H1 (cell line): ENCODE measurements at regions not wholly inside any gene's neighbourhood (a gene's known extent, or its start where the extent isn't known, plus 50 kb on each side); places are given as distances from the start of the nearest gene placed in this dataset.

Experiments used
- CTCF ChIA-PET: fragments of 300-600 bp; sonication (Branson Sonifier 250); formaldehyde crosslinking; loops from one replicate; lab custom pipeline; 2021; ENCODE audit not compliant: partially characterized antibody; lab: Charles Lee
- POLR2A ChIA-PET: fragments of 300-600 bp; sonication (Branson Sonifier 250); formaldehyde crosslinking; loops from one replicate; lab custom pipeline; 2021; ENCODE audit warnings: inconsistent platforms; ENCODE audit not compliant: partially characterized antibody; lab: Charles Lee
- DNase-seq, 2 experiments: peaks; one replicate each; pipeline versions ENCODE4 v3.0.0 to v3.0.0-alpha.2; 2010 to 2022; ENCODE audit warnings: low spot score in 2 of 2, low read depth in 1 of 2, mixed read lengths in 1 of 2
- FAIRE-seq: peaks from 2 replicates; lab custom pipeline; 2011; peaks lifted over from hg19 to GRCh38; lab: Jason Lieb, UNC
- H2AFZ ChIP-seq: 2 replicates; pipeline ENCODE4 v1.8.1; 2012; ENCODE audit warnings: low read length, inconsistent platforms
- H2AK5ac ChIP-seq: 2 replicates; pipeline ENCODE4 v1.6.1; 2013; ENCODE audit warnings: low read depth, low read length
- H2BK120ac ChIP-seq: replicated peaks from 2 replicates; pipeline ENCODE3; 2013; ENCODE audit warnings: low read depth, low read length, inconsistent platforms
- H2BK12ac ChIP-seq: 2 replicates; pipeline ENCODE4 v1.6.1; 2013; ENCODE audit warnings: low read depth, low read length
- H2BK15ac ChIP-seq: 2 replicates; pipeline ENCODE4 v1.6.1; 2013; ENCODE audit warnings: low read length
- H2BK20ac ChIP-seq: 2 replicates; pipeline ENCODE4 v1.6.1; 2013; ENCODE audit warnings: low read length
- H2BK5ac ChIP-seq: 2 replicates; pipeline ENCODE4 v1.6.1; 2013; ENCODE audit warnings: low read depth, low read length
- H3K14ac ChIP-seq: 2 replicates; pipeline ENCODE4 v1.6.1; 2013; ENCODE audit warnings: inconsistent platforms; ENCODE audit not compliant: insufficient read length
- H3K18ac ChIP-seq: 2 replicates; pipeline ENCODE4 v1.6.1; 2013; ENCODE audit warnings: low read length; ENCODE audit errors: extremely low read depth
- H3K23ac ChIP-seq: 2 replicates; pipeline ENCODE4 v1.6.1; 2013; ENCODE audit warnings: inconsistent platforms; ENCODE audit not compliant: insufficient read length
- H3K23me2 ChIP-seq: 2 replicates; pipeline ENCODE4 v1.6.1; 2013; ENCODE audit warnings: low read depth, low read length
- H3K27ac ChIP-seq: 2 replicates; pipeline ENCODE4 v1.6.1; 2011; ENCODE audit warnings: low read depth, low read length, inconsistent platforms
- H3K27me3 ChIP-seq, 4 experiments: replicated peaks in 1 of 4; 1 replicate in 1 of 4; 2 replicates in 3 of 4; pipeline versions ENCODE4 v1.6.1 to v1.8.1; 2011 to 2013; ENCODE audit warnings: low read length in 3 of 4, mild to moderate bottlenecking in 3 of 4, inconsistent platforms in 2 of 4, mixed read lengths in 2 of 4, moderate library complexity in 1 of 4; ENCODE audit not compliant: control insufficient read depth in 3 of 4, insufficient read depth in 3 of 4; ENCODE audit errors: extremely low read depth in 1 of 4
- H3K36me3 ChIP-seq, 4 experiments: 2 replicates each; pipeline versions ENCODE4 v1.6.1 to v1.8.1; 2011 to 2013; ENCODE audit warnings: mild to moderate bottlenecking in 4 of 4, low read length in 3 of 4, moderate library complexity in 2 of 4, control low read depth in 1 of 4, inconsistent platforms in 1 of 4; ENCODE audit not compliant: insufficient read depth in 4 of 4, control insufficient read depth in 2 of 4
- H3K4ac ChIP-seq: replicated peaks from 2 replicates; pipeline ENCODE3; 2013; ENCODE audit warnings: low read length, low read depth, mixed read lengths, inconsistent platforms; ENCODE audit not compliant: insufficient read length
- H3K4me1 ChIP-seq, 4 experiments: replicated peaks in 1 of 4; 1 replicate in 1 of 4; 2 replicates in 3 of 4; pipeline versions ENCODE4 v1.6.1 to v1.8.1; 2011 to 2013; ENCODE audit warnings: low read length in 3 of 4, inconsistent platforms in 2 of 4, mixed read lengths in 1 of 4; ENCODE audit not compliant: insufficient read depth in 4 of 4, control insufficient read depth in 3 of 4
- H3K4me2 ChIP-seq, 2 experiments: 2 replicates each; pipeline versions ENCODE4 v1.6.1 to v1.8.1; 2011 to 2013; ENCODE audit warnings: low read depth in 2 of 2, low read length in 2 of 2, control low read depth in 1 of 2, inconsistent platforms in 1 of 2, mild to moderate bottlenecking in 1 of 2; ENCODE audit not compliant: insufficient read depth in 1 of 2
- H3K4me3 ChIP-seq, 4 experiments: fragments of 200-600, 300-600 bp in 1 of 4; sonication (generic), shearing (Covaris generic), sonication (Bioruptor Twin) in 1 of 4; 2 replicates each; pipeline versions ENCODE4 v1.5.1 to v1.8.1; 2011 to 2016; ENCODE audit warnings: low read length in 4 of 4, low read depth in 3 of 4, control low read depth in 2 of 4, inconsistent platforms in 2 of 4, mild to moderate bottlenecking in 2 of 4, mixed read lengths in 1 of 4, moderate library complexity in 1 of 4; ENCODE audit not compliant: insufficient read depth in 2 of 4; ENCODE audit errors: extremely low read depth in 1 of 4
- H3K56ac ChIP-seq: replicated peaks from 2 replicates; pipeline ENCODE3; 2013; ENCODE audit warnings: low read depth, mild to moderate bottlenecking, mixed read lengths, low read length, inconsistent platforms; ENCODE audit not compliant: insufficient read length
- H3K79me1 ChIP-seq: 2 replicates; pipeline ENCODE4 v1.6.1; 2013; ENCODE audit warnings: low read depth, low read length, control low read depth
- H3K79me2 ChIP-seq, 2 experiments: 2 replicates each; pipeline versions ENCODE4 v1.6.1 to v1.8.1; 2012 to 2013; ENCODE audit warnings: low read length in 2 of 2, mild to moderate bottlenecking in 2 of 2, inconsistent platforms in 1 of 2; ENCODE audit not compliant: insufficient read depth in 2 of 2, control insufficient read depth in 1 of 2
- H3K9ac ChIP-seq, 4 experiments: replicated peaks in 1 of 4; 1 replicate in 1 of 4; 2 replicates in 3 of 4; pipeline versions ENCODE4 v1.6.1 to v1.8.1; 2011 to 2013; ENCODE audit warnings: low read depth in 3 of 4, low read length in 3 of 4, control low read depth in 2 of 4, mild to moderate bottlenecking in 2 of 4, moderate library complexity in 2 of 4, inconsistent platforms in 1 of 4; ENCODE audit errors: extremely low read depth in 1 of 4
- H3K9me3 ChIP-seq, 2 experiments: 2 replicates each; pipeline versions ENCODE4 v1.6.1 to v1.8.1; 2012 to 2013; ENCODE audit warnings: mild to moderate bottlenecking in 2 of 2, moderate library complexity in 2 of 2, control low read depth in 1 of 2, inconsistent platforms in 1 of 2, low read depth in 1 of 2, low read length in 1 of 2, mixed read lengths in 1 of 2; ENCODE audit not compliant: insufficient read depth in 2 of 2
- H4K20me1 ChIP-seq, 2 experiments: replicated peaks in 1 of 2; 2 replicates each; pipeline versions ENCODE3 to v1.8.1; 2011 to 2013; ENCODE audit warnings: inconsistent platforms in 2 of 2, low read length in 2 of 2, mild to moderate bottlenecking in 1 of 2; ENCODE audit not compliant: insufficient read depth in 2 of 2, control insufficient read depth in 1 of 2
- H4K5ac ChIP-seq: 2 replicates; pipeline ENCODE4 v1.6.1; 2013; ENCODE audit warnings: low read length, low read depth, mixed read lengths, inconsistent platforms; ENCODE audit not compliant: insufficient read length
- H4K8ac ChIP-seq: 2 replicates; pipeline ENCODE4 v1.8.0; 2013; ENCODE audit warnings: mild to moderate bottlenecking, moderate library complexity, low read length, inconsistent platforms; ENCODE audit not compliant: insufficient read depth; ENCODE audit errors: extremely low read depth
- H4K91ac ChIP-seq: replicated peaks from 2 replicates; pipeline ENCODE3; 2013; ENCODE audit warnings: low read length, mixed read lengths, inconsistent platforms; ENCODE audit not compliant: insufficient read length
- ASH2L ChIP-seq: fragments of 200-600, 300-600 bp; sonication (generic); IDR thresholded peaks from one replicate; pipeline ENCODE4 v1.7.1; 2017; ENCODE audit warnings: low read length
- CBX8 ChIP-seq: fragments of 300-800, 300-1000 bp; sonication (generic); IDR thresholded peaks from 2 replicates; pipeline ENCODE4 v1.7.1; 2016; ENCODE audit warnings: low read depth, low read length, borderline replicate concordance
- CHD1 ChIP-seq: IDR thresholded peaks from 2 replicates; pipeline ENCODE4 v1.6.1; 2012; ENCODE audit warnings: low read depth, low read length, improper control_type of control experiment
- KDM4A ChIP-seq: IDR thresholded peaks from one replicate; pipeline ENCODE4 v1.7.1; 2012; ENCODE audit warnings: low read depth, mild to moderate bottlenecking, moderate library complexity, low read length, inconsistent platforms; ENCODE audit not compliant: severe bottlenecking
- RAD21 ChIP-seq, 2 experiments: IDR thresholded peaks in 1 of 2; conservative IDR thresholded peaks in 1 of 2; 2 replicates each; pipeline ENCODE4 v1.6.1; 2011; ENCODE audit warnings: low read depth in 2 of 2, low read length in 2 of 2, improper control_type of control experiment in 1 of 2, inconsistent platforms in 1 of 2, mild to moderate bottlenecking in 1 of 2, moderate library complexity in 1 of 2
- RBBP5 ChIP-seq: IDR thresholded peaks from 2 replicates; pipeline ENCODE4 v1.7.1; 2012; ENCODE audit warnings: low read depth, mild to moderate bottlenecking, inconsistent platforms, low read length, moderate library complexity, borderline replicate concordance
- SIN3A ChIP-seq, 2 experiments: IDR thresholded peaks in 1 of 2; conservative IDR thresholded peaks in 1 of 2; 2 replicates each; pipeline ENCODE4 v1.6.1; 2011 to 2012; ENCODE audit warnings: low read length in 2 of 2, improper control_type of control experiment in 1 of 2, low read depth in 1 of 2, mild to moderate bottlenecking in 1 of 2
- TEAD4 ChIP-seq: IDR thresholded peaks from 2 replicates; pipeline ENCODE4 v1.6.1; 2012; ENCODE audit warnings: low read depth, low read length, inconsistent platforms, mixed read lengths
- YY1 ChIP-seq: IDR thresholded peaks from 2 replicates; pipeline ENCODE4 v1.6.1; 2011; ENCODE audit warnings: low read depth, mild to moderate bottlenecking, low read length
- WGBS, 2 experiments: shearing (Covaris generic) in 1 of 2; methylation state at CpG; one replicate each; pipeline versions ENCODE4 v1.1.6 to v1.1.7; 2013 to 2015; ENCODE audit warnings: low lambda C conversion rate in 2 of 2, mixed read lengths in 2 of 2, inconsistent platforms in 1 of 2, low coverage in 1 of 2, missing lambda C conversion rate in 1 of 2; ENCODE audit not compliant: insufficient replicate concordance in 2 of 2, insufficient coverage in 1 of 2, insufficient read length in 1 of 2; ENCODE audit errors: extremely low coverage in 1 of 2, missing lambda C conversion rate in 1 of 2; 5-methylcytosine and 5-hydroxymethylcytosine counted together

- no peaks in the 10 kb centered on the region for H3K9me3 ChIP-seq
- H4K91ac ChIP-seq: no peak overlapping the region
- no peak overlapping the region for H3K23ac ChIP-seq
- no peaks in the 10 kb centered on the region for H4K20me1 ChIP-seq
- no peak overlapping the region for H2BK120ac ChIP-seq
- H2AK5ac ChIP-seq: no peak overlapping the region
- H3K4me2 ChIP-seq: peak overlapping the region; percentile 79 to 80
- FAIRE-seq (peak; percentile 7), DNase-seq (peak in 1 of 2 experiments; percentile 86)
- H3K18ac ChIP-seq: peak overlapping the region; percentile 36; the same call in 1 of the 2 replicates
- no peak overlapping the region for H2BK5ac ChIP-seq
- no peak overlapping the region for H3K27ac ChIP-seq
- 5% methylated on average over 30 of the region's 30 CpGs; no CpG with 5 or more reads in 1 of the 2 experiments for WGBS, 2 experiments
- peak overlapping the region; percentile 13 for H4K5ac ChIP-seq
- H3K4ac ChIP-seq: no peak overlapping the region
- no peak overlapping the region for H2BK15ac ChIP-seq
- no peaks in the 10 kb centered on the region for H3K79me2 ChIP-seq
- H4K8ac ChIP-seq: peak overlapping the region; percentile 79; the same call in 1 of the 2 replicates
- peaks cover 9% of the 10 kb centered on the region; the same call in 1 of the 2 replicates for H3K23me2 ChIP-seq
- H3K4me3 ChIP-seq: peak overlapping the region; percentile 42 to 63 (median 55)
- peak overlapping the region; percentile 89 for H2AFZ ChIP-seq
- 0 out of 7 replicates have a peak overlapping the region, but pooled peaks of 1 of the 4 experiments have one; percentile 22 for H3K9ac ChIP-seq
- H3K36me3 ChIP-seq: no peaks in the 10 kb centered on the region
- H3K27me3 ChIP-seq: no peaks in the 10 kb centered on the region
- H2BK20ac ChIP-seq: no peak overlapping the region
- POLR2A ChIA-PET: interaction anchor here (0.5 to 1.4 kb wide), 3 partner anchors 20 to 444 kb away, joined by 3 to 4 read pairs (median 3); no protein-coding TSS in a partner anchor
- CTCF ChIA-PET: interaction anchor here (0.8 to 1.7 kb wide), 8 partner anchors 9 to 188 kb away, joined by 3 to 6 read pairs (median 3); no protein-coding TSS in a partner anchor
- no peak overlapping the region for H3K56ac ChIP-seq
- H3K14ac ChIP-seq: no peak overlapping the region
- TF ChIP-seq RAD21 (IDR thresholded peaks at IDR 0.05 in 1 of 2, conservative IDR thresholded peaks at IDR 0.05 in 1 of 2; ENCODE audit: low read depth in 2 of 2, low read length in 2 of 2) (0 out of 4 replicates have a peak, but pooled peaks of 1 of the 2 experiments have one; percentile 4), ASH2L (peak; percentile 41), CBX8 (no peak), SIN3A (conservative IDR thresholded peaks at IDR 0.05 in 1 of 2, IDR thresholded peaks at IDR 0.05 in 1 of 2; ENCODE audit: low read depth in 1 of 2, low read length in 2 of 2) (0 out of 4 replicates have a peak, but pooled peaks of 1 of the 2 experiments have one; percentile 33), YY1 (no peak), KDM4A (peak; percentile 73), TEAD4 (0 out of 2 replicates have a peak, but pooled peaks have one; percentile 37), CHD1 (no peak), RBBP5 (peak; percentile 36; the same call in 1 of the 2 replicates)
- H3K4me1 ChIP-seq: peaks cover 3 to 12% (median 9%) of the 10 kb centered on the region in 4 experiments
- no peak overlapping the region for H2BK12ac ChIP-seq
- H3K79me1 ChIP-seq: no peaks in the 10 kb centered on the region
Observed at GRCh38 chr15:67967871-67968431, 86.2 kb upstream of the PIAS1 start.
